ENCODE measurements at regions not wholly inside any gene's neighbourhood (a gene's known extent, or its start where the extent isn't known, plus 50 kb on each side); places are given as distances from the start of the nearest gene placed in this dataset.

DNA sequence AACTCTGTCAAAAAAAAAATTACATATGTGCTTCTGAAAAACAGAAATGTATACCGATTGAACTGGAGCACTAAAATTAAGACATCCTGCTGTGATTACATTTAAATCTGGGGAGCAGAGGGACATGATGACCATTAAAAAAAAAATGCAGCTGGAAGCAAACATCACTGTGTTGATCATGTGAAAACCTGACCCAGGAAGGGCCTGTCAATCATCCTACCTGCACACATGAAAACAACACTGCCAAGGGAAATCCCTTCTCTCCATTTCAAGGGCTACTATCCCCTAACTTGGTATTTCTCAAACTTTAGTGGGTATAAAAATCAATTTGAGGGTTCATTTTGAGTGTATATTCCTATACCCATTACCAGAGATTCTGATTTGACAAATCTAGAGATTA is 719.9 kb upstream of the CBLB start:
- Mint-ChIP-seq H3K27ac (ENCODE audit: unreplicated experiment) (no peak overlapping the region), H3K36me3 (ENCODE audit: unreplicated experiment) (peaks cover 3% of the 10 kb centered on the region), H3K4me1 (ENCODE audit: low read depth, unreplicated experiment) (peaks cover 2% of the 10 kb centered on the region), H3K4me3 (ENCODE audit: unreplicated experiment) (no peak overlapping the region), H3K9me3 (ENCODE audit: unreplicated experiment) (no peaks in the 10 kb centered on the region), H3K27me3 (ENCODE audit: unreplicated experiment) (no peaks in the 10 kb centered on the region)
- TF ChIP-seq, protein P1, sequence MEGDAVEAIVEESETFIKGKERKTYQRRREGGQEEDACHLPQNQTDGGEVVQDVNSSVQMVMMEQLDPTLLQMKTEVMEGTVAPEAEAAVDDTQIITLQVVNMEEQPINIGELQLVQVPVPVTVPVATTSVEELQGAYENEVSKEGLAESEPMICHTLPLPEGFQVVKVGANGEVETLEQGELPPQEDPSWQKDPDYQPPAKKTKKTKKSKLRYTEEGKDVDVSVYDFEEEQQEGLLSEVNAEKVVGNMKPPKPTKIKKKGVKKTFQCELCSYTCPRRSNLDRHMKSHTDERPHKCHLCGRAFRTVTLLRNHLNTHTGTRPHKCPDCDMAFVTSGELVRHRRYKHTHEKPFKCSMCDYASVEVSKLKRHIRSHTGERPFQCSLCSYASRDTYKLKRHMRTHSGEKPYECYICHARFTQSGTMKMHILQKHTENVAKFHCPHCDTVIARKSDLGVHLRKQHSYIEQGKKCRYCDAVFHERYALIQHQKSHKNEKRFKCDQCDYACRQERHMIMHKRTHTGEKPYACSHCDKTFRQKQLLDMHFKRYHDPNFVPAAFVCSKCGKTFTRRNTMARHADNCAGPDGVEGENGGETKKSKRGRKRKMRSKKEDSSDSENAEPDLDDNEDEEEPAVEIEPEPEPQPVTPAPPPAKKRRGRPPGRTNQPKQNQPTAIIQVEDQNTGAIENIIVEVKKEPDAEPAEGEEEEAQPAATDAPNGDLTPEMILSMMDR (IDR thresholded peaks at IDR 0.05; ENCODE audit: partially characterized antibody, unreplicated experiment) = no peak
- DNase-seq = no peak

DNA sequence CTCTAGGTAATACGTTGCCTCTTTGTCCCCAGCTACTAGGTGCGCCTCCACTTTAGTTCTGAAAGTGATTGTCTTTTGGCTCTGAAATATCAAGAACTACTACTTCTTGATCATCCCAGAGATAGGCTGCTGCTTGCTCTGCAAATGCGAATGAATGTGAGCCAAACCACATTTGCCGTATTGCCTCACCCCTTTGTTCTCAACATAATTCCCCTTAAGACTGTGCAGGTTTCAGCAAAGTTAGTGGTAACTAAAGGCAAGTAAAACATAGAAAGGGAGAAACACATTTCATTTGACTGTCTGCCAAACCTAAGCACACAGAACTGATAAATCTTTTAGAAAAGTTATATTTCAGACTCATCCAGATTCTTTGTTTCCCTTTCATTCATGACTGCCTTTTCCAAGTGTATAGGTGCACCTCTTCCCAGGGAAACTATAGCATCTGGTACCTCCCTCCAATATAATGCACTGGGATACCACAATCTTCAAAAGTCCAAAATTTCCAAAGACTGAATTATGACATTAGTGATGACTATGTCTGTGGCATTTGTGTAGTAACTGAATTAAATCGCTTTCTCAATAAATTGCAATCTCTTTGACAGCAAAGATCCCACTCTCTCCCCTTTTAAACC is 720.6 kb upstream of the CBLB start:
- no peaks in the 10 kb centered on the region for H3K27me3 Mint-ChIP-seq (ENCODE audit: unreplicated experiment)
- no peaks in the 10 kb centered on the region for H3K9me3 Mint-ChIP-seq (ENCODE audit: unreplicated experiment)
- TF ChIP-seq, protein P1 (IDR thresholded peaks at IDR 0.05; ENCODE audit: partially characterized antibody, unreplicated experiment) = no peak
- H3K36me3 Mint-ChIP-seq (ENCODE audit: unreplicated experiment) = peaks cover 3% of the 10 kb centered on the region
- H3K4me3 Mint-ChIP-seq (ENCODE audit: unreplicated experiment) = no peak overlapping the region
- no peak overlapping the region for H3K27ac Mint-ChIP-seq (ENCODE audit: unreplicated experiment)
- no peak for DNase-seq
- peaks cover 2% of the 10 kb centered on the region for H3K4me1 Mint-ChIP-seq (ENCODE audit: low read depth, unreplicated experiment)

DNA sequence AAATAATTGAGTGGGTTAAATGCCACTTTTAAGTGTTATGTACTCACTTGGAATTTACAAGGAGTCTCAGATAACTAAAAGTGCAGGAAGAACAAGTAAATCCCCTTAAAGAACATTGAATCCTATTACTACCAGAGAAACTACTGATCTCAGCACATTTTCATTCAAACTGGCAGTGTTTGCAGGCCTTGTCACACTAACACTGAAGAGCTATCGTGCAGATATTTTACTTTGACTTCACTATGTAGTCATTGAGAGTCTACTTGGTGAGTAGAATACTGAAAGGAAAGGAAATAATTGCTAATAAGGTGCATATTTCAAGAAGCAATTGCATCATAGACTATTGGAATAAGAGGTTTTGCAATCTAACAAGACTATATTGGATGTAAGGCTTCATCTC is 721.4 kb upstream of the CBLB start:
- Mint-ChIP-seq H3K4me1 (ENCODE audit: low read depth, unreplicated experiment) (peaks cover 2% of the 10 kb centered on the region), H3K36me3 (ENCODE audit: unreplicated experiment) (peaks cover 3% of the 10 kb centered on the region), H3K9me3 (ENCODE audit: unreplicated experiment) (peaks cover 2% of the 10 kb centered on the region), H3K27ac (ENCODE audit: unreplicated experiment) (no peak overlapping the region), H3K27me3 (ENCODE audit: unreplicated experiment) (no peaks in the 10 kb centered on the region), H3K4me3 (ENCODE audit: unreplicated experiment) (no peak overlapping the region)
- TF ChIP-seq, protein P1 (IDR thresholded peaks at IDR 0.05; ENCODE audit: partially characterized antibody, unreplicated experiment) = no peak
- no peak for DNase-seq

DNA sequence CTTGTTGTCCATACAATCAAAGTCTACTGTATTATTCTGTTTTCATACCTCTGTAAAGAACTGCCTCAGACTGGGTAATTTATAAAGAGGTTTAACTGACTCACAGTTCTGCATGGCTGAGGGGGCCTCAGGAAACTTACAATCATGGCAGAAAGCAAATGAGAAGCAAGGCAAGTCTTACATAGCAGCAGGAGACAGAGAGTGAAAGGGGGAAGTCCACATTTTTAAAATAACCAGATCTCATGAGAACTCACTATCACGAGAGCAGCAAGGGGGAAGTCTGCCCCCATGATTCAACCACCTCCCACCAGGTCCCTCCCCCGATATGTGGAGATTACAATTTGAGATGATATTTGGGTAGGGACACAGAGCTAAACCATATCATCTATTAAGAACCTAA is 724.6 kb upstream of the CBLB start:
- peaks cover 5% of the 10 kb centered on the region for H3K9me3 Mint-ChIP-seq (ENCODE audit: unreplicated experiment)
- no peak overlapping the region for H3K4me3 Mint-ChIP-seq (ENCODE audit: unreplicated experiment)

DNA sequence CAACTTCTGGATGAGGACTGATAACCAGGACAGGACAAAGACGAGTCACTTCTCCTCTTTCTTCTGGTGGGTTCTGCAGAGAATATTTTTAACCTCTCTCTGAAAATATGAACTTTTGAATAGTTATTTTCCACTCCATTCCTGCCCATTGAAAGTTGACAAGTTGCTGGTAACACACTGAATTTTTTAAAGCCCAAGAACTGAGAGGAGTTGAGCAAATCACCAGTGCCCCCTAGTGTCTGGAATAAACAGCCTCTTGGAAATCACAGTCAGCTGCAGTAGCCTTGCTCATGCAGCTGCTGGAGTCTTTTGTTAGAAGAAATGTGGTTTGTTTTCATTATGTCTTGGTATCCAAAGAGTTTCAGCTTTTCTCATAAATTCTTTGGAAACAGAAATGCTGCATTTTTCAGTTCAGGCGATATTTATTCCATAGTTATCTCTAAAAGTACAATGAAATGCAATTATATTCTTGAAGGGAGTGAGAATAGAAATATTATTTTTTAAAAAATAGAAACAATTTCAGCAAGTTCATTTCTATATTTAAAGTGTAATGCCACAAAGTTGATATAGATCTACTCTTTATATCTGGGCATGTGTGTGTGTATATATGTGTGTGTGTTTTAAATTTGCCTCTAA is 741.0 kb upstream of the CBLB start:
- TF ChIP-seq, protein P1 (IDR thresholded peaks at IDR 0.05; ENCODE audit: partially characterized antibody, unreplicated experiment) = peak; percentile 89
- H3K36me3 Mint-ChIP-seq (ENCODE audit: unreplicated experiment) = peaks cover 4% of the 10 kb centered on the region
- no peak overlapping the region for H3K4me3 Mint-ChIP-seq (ENCODE audit: unreplicated experiment)
- no peaks in the 10 kb centered on the region for H3K27me3 Mint-ChIP-seq (ENCODE audit: unreplicated experiment)
- DNase-seq = peak; percentile 41
- H3K4me1 Mint-ChIP-seq (ENCODE audit: low read depth, unreplicated experiment) = peaks cover 13% of the 10 kb centered on the region
- peaks cover 2% of the 10 kb centered on the region for H3K9me3 Mint-ChIP-seq (ENCODE audit: unreplicated experiment)
- peak overlapping the region; percentile 84 for H3K27ac Mint-ChIP-seq (ENCODE audit: unreplicated experiment)

More for the DNA sequence above, 724.6 kb upstream of the CBLB start:
- Mint-ChIP-seq H3K27me3 (ENCODE audit: unreplicated experiment) (peaks cover 2% of the 10 kb centered on the region), H3K27ac (ENCODE audit: unreplicated experiment) (no peak overlapping the region), H3K36me3 (ENCODE audit: unreplicated experiment) (peaks cover 14% of the 10 kb centered on the region), H3K4me1 (ENCODE audit: low read depth, unreplicated experiment) (no peaks in the 10 kb centered on the region)
- no peak for DNase-seq
- TF ChIP-seq, protein P1 (IDR thresholded peaks at IDR 0.05; ENCODE audit: partially characterized antibody, unreplicated experiment) = no peak

All from glutamatergic neuron (in vitro differentiated cells).